HG02763 (cell line): ENCODE measurements at regions not wholly inside any gene's neighbourhood (a gene's known extent, or its start where the extent isn't known, plus 50 kb on each side); places are given as distances from the start of the nearest gene placed in this dataset.

Experiments used
- ATAC-seq: cut with Tn5 transposase; IDR thresholded peaks from one replicate; pipeline ENCODE4 v1.9.1; 2021; ENCODE audit warnings: mild to moderate bottlenecking, moderate library complexity; ENCODE audit not compliant: unreplicated experiment

GRCh38 chr6:9957215-9957759 lies 457.6 kb downstream of the TFAP2A start:
- ATAC-seq = no peak

GRCh38 chr6:9948678-9949077 lies 466.2 kb downstream of the TFAP2A start:
- no peak for ATAC-seq

GRCh38 chr6:9943986-9944385 lies 470.9 kb downstream of the TFAP2A start:
- ATAC-seq = no peak

- no peak for ATAC-seq
Observed at GRCh38 chr6:9943026-9943425, 471.8 kb downstream of the TFAP2A start.

GRCh38 chr6:9942131-9942530 lies 472.7 kb downstream of the TFAP2A start:
- ATAC-seq = no peak

- ATAC-seq = no peak
Observed at GRCh38 chr6:9938801-9939200, 476.1 kb downstream of the TFAP2A start.

GRCh38 chr6:9937031-9937763 lies 477.7 kb downstream of the TFAP2A start:
- ATAC-seq = no peak

- ATAC-seq = no peak
Observed at GRCh38 chr6:9936551-9936950, 478.3 kb downstream of the TFAP2A start.

- no peak for ATAC-seq
Observed at GRCh38 chr6:9933677-9934076, 481.2 kb downstream of the TFAP2A start.

- ATAC-seq = no peak
Observed at GRCh38 chr6:9927275-9927674, 487.6 kb downstream of the TFAP2A start.

- no peak for ATAC-seq
Observed at GRCh38 chr6:9924971-9925370, 489.9 kb downstream of the TFAP2A start.

- ATAC-seq = no peak
Observed at GRCh38 chr6:9921366-9921765, 493.5 kb downstream of the TFAP2A start.

- no peak for ATAC-seq
Observed at GRCh38 chr6:9914951-9915350, 499.9 kb downstream of the TFAP2A start.

GRCh38 chr6:9901376-9901775 lies 513.5 kb downstream of the TFAP2A start:
- no peak for ATAC-seq

GRCh38 chr6:9896806-9897205 lies 518.1 kb downstream of the TFAP2A start:
- ATAC-seq = no peak

- no peak for ATAC-seq
Observed at GRCh38 chr6:9890893-9891292, 524.0 kb downstream of the TFAP2A start.

GRCh38 chr6:9890469-9890868 lies 524.4 kb downstream of the TFAP2A start:
- no peak for ATAC-seq

GRCh38 chr6:9878535-9878934 lies 536.3 kb downstream of the TFAP2A start:
- ATAC-seq = no peak

GRCh38 chr6:9875605-9876353 lies 539.1 kb downstream of the TFAP2A start:
- ATAC-seq = no peak

- no peak for ATAC-seq
Observed at GRCh38 chr6:9862603-9863167, 552.2 kb downstream of the TFAP2A start.

- ATAC-seq = no peak
Observed at GRCh38 chr6:9851541-9852380, 563.1 kb downstream of the TFAP2A start.
